Esophagus muscularis mucosa (tissue), 4 donors: ENCODE measurements at regions not wholly inside any gene's neighbourhood (a gene's known extent, or its start where the extent isn't known, plus 50 kb on each side); places are given as distances from the start of the nearest gene placed in this dataset.

Source experiments
- EP300 ChIP-seq: sonication (generic); formaldehyde crosslinking; IDR thresholded peaks from one replicate; pipeline ENCODE4 v1.6.1; 2017; ENCODE audit warnings: antibody characterized with exemption
- POLR2A ChIP-seq: fragments of 450-650 bp; IDR thresholded peaks from one replicate; pipeline ENCODE4 v1.6.1; 2017; ENCODE audit warnings: antibody characterized with exemption, moderate library complexity, mild to moderate bottlenecking, low read depth
- POLR2AphosphoS5 ChIP-seq, 2 donors: sonication (generic); formaldehyde crosslinking; IDR thresholded peaks; one replicate each; pipeline ENCODE4 v1.6.1; 2017; ENCODE audit warnings: antibody characterized with exemption in 2 of 2
- TF ChIP-seq, protein P1 (sequence below), 3 experiments: fragments of 200-600 bp in 2 of 3; fragments of 450-650 bp in 1 of 3; sonication (generic) in 2 of 3; IDR thresholded peaks; one replicate each; pipeline ENCODE4 v1.5.1; 2017 to 2019; ENCODE audit warnings: antibody characterized with exemption in 3 of 3, mild to moderate bottlenecking in 2 of 3, moderate library complexity in 1 of 3

GRCh38 chr4:164288578-164288977 lies 465.4 kb upstream of the SMIM31 start:
- TF ChIP-seq EP300 (no peak), POLR2AphosphoS5 (IDR thresholded peaks at IDR 0.05) (no peak), POLR2A (no peak)
- TF ChIP-seq, protein P1, sequence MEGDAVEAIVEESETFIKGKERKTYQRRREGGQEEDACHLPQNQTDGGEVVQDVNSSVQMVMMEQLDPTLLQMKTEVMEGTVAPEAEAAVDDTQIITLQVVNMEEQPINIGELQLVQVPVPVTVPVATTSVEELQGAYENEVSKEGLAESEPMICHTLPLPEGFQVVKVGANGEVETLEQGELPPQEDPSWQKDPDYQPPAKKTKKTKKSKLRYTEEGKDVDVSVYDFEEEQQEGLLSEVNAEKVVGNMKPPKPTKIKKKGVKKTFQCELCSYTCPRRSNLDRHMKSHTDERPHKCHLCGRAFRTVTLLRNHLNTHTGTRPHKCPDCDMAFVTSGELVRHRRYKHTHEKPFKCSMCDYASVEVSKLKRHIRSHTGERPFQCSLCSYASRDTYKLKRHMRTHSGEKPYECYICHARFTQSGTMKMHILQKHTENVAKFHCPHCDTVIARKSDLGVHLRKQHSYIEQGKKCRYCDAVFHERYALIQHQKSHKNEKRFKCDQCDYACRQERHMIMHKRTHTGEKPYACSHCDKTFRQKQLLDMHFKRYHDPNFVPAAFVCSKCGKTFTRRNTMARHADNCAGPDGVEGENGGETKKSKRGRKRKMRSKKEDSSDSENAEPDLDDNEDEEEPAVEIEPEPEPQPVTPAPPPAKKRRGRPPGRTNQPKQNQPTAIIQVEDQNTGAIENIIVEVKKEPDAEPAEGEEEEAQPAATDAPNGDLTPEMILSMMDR (IDR thresholded peaks at IDR 0.05) = no peak
